WERI-Rb-1 (cell line): ENCODE measurements at regions not wholly inside any gene's neighbourhood (a gene's known extent, or its start where the extent isn't known, plus 50 kb on each side); places are given as distances from the start of the nearest gene placed in this dataset.

Source experiments
- DNase-seq: peaks from one replicate; pipeline ENCODE4 v3.0.0-alpha.2; 2020
- H3K27ac ChIP-seq: fragments of 250-450 bp; sonication (Bioruptor Pico); 2 replicates; pipeline ENCODE4 v1.5.1; 2020; ENCODE audit warnings: mild to moderate bottlenecking, moderate library complexity
- H3K27me3 ChIP-seq: fragments of 250-450 bp; sonication (Bioruptor Pico); 2 replicates; pipeline ENCODE4 v1.5.1; 2021; ENCODE audit warnings: mild to moderate bottlenecking, low read depth, moderate library complexity; ENCODE audit not compliant: insufficient read depth, severe bottlenecking
- H3K36me3 ChIP-seq: fragments of 250-450 bp; sonication (Bioruptor Pico); 2 replicates; pipeline ENCODE4 v1.5.1; 2020; ENCODE audit warnings: mild to moderate bottlenecking, moderate library complexity
- H3K4me3 ChIP-seq: 2 replicates; pipeline ENCODE4 v1.5.1; 2011; ENCODE audit warnings: low read depth, mild to moderate bottlenecking, control low read depth, low read length
- H3K9me3 ChIP-seq: fragments of 250-450 bp; sonication (Bioruptor Pico); 2 replicates; pipeline ENCODE4 v1.5.1; 2021; ENCODE audit warnings: mild to moderate bottlenecking, moderate library complexity; ENCODE audit not compliant: severe bottlenecking
- TF ChIP-seq, protein P1 (sequence below): IDR thresholded peaks from 2 replicates; pipeline ENCODE4 v1.5.1; 2011; ENCODE audit warnings: low read depth, mild to moderate bottlenecking, control low read depth, inconsistent platforms, low read length

DNA sequence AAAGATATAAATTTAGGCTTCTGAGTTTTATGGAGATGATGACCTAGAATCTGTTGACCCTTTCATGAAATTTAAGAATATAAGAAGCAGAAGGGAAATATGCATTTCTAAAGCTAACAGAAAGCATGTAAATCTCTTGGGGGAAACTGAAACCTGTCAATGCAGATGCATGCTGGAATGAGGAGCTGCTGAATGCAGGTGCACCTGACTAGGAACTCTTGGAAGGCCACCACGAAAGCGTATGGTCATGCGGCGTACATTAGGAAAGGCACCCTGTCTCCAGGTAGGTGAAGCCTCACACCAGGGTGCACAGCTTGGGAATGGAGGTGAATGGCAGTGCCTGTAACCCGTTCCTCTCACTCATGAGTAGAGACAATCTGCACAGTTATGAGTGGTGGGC lies 309.7 kb downstream of the SEC16B start:
- H3K4me3 ChIP-seq: no peak overlapping the region
- TF ChIP-seq, protein P1, sequence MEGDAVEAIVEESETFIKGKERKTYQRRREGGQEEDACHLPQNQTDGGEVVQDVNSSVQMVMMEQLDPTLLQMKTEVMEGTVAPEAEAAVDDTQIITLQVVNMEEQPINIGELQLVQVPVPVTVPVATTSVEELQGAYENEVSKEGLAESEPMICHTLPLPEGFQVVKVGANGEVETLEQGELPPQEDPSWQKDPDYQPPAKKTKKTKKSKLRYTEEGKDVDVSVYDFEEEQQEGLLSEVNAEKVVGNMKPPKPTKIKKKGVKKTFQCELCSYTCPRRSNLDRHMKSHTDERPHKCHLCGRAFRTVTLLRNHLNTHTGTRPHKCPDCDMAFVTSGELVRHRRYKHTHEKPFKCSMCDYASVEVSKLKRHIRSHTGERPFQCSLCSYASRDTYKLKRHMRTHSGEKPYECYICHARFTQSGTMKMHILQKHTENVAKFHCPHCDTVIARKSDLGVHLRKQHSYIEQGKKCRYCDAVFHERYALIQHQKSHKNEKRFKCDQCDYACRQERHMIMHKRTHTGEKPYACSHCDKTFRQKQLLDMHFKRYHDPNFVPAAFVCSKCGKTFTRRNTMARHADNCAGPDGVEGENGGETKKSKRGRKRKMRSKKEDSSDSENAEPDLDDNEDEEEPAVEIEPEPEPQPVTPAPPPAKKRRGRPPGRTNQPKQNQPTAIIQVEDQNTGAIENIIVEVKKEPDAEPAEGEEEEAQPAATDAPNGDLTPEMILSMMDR: no peak
- peaks cover 15% of the 10 kb centered on the region for H3K9me3 ChIP-seq
- no peaks in the 10 kb centered on the region for H3K27me3 ChIP-seq
- DNase-seq: no peak
- no peaks in the 10 kb centered on the region for H3K36me3 ChIP-seq
- H3K27ac ChIP-seq: peak overlapping the region; percentile 48; the same call in 1 of the 2 replicates

DNA sequence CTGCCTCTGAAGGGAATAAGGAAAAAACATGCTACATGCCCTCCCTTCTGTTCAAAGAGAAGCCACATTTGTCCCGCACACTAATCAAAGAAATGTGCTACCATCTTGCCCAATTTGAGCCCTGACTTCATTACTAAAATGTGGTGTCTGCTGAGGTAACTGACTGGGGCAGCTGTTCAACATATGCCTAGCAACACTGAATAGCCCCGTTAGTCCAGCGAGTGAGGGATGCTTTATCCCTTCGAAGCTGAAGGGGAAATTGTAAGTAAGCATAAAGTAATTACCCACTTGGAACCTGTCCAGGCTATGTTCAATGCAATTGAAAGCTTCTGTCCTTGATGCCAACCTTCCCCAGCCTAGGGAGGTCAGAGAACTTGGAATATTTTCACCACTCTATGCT lies 310.6 kb downstream of the SEC16B start:
- peak; percentile 69 for DNase-seq
- no peaks in the 10 kb centered on the region for H3K27me3 ChIP-seq
- TF ChIP-seq, protein P1: no peak
- peak overlapping the region; percentile 48 for H3K27ac ChIP-seq
- peaks cover 15% of the 10 kb centered on the region for H3K9me3 ChIP-seq
- H3K4me3 ChIP-seq: no peak overlapping the region
- H3K36me3 ChIP-seq: no peaks in the 10 kb centered on the region

GRCh38 chr1:177656598-177656997 lies 313.3 kb downstream of the SEC16B start:
- no peak for DNase-seq
- H3K27me3 ChIP-seq: no peaks in the 10 kb centered on the region
- peaks cover 13% of the 10 kb centered on the region for H3K9me3 ChIP-seq
- TF ChIP-seq, protein P1: no peak
- no peaks in the 10 kb centered on the region for H3K36me3 ChIP-seq
- no peak overlapping the region for H3K4me3 ChIP-seq
- H3K27ac ChIP-seq: no peak overlapping the region

GRCh38 chr1:177650947-177651346 lies 318.9 kb downstream of the SEC16B start:
- Histone ChIP-seq H3K9me3 (no peaks in the 10 kb centered on the region), H3K36me3 (no peaks in the 10 kb centered on the region), H3K27me3 (no peaks in the 10 kb centered on the region), H3K4me3 (no peak overlapping the region), H3K27ac (no peak overlapping the region)
- no peak for DNase-seq
- TF ChIP-seq, protein P1: no peak

DNA sequence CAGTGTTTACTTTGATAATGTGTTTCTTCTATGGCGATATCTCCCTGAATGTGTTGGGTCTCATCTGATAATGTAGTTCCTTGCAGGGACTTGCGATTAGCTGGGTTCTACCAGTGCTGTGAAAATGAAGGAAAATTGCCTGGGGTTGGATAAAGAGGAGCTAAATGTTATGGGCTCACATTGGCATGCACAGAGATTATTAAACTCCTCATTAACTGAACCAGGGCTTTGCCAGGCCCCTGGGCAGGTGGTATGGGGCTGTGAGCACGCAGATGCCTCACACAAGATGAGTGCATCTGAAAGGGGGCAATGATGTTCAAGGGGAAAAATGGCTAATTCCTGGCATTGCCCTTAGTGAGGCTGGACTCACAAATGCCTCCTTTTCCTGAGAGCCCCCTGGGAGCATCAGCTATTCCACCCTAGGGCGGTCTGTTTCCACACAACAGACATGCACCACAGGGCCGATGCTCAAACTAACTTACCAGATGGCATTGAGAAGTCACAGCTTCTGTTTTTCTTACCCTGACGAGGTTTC lies 321.1 kb downstream of the SEC16B start:
- no peaks in the 10 kb centered on the region for H3K36me3 ChIP-seq
- no peak for DNase-seq
- H3K9me3 ChIP-seq: no peaks in the 10 kb centered on the region
- no peaks in the 10 kb centered on the region for H3K27me3 ChIP-seq
- no peak overlapping the region for H3K27ac ChIP-seq
- TF ChIP-seq, protein P1: no peak
- H3K4me3 ChIP-seq: no peak overlapping the region

GRCh38 chr1:177648138-177648537 lies 321.7 kb downstream of the SEC16B start:
- Histone ChIP-seq H3K27ac (peak overlapping the region; percentile 15), H3K36me3 (no peaks in the 10 kb centered on the region), H3K9me3 (no peaks in the 10 kb centered on the region), H3K27me3 (no peaks in the 10 kb centered on the region), H3K4me3 (no peak overlapping the region)
- TF ChIP-seq, protein P1: no peak
- no peak for DNase-seq
